ENCODE measurements at regions not wholly inside any gene's neighbourhood (a gene's known extent, or its start where the extent isn't known, plus 50 kb on each side); places are given as distances from the start of the nearest gene placed in this dataset.

DNA sequence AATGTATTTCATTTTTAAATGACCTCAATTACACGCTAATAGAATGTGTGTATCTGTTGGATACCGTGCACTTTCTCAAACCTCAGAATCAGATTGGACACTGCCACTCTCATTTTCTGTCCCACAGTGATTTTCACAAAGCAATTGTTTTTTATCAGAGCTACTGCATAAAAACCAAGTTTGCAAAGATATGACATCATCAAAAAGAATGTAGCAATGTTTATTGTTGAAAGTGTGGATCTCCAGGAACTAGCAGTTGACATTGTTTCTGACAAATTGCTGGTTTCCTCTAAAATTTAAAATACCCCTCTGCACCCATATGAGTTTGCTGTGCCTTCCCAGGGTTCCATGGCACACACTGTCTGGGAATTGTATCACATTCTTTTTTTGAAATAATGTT lies 362.7 kb upstream of the DDI1 start:
- no peak for DNase-seq

DNA sequence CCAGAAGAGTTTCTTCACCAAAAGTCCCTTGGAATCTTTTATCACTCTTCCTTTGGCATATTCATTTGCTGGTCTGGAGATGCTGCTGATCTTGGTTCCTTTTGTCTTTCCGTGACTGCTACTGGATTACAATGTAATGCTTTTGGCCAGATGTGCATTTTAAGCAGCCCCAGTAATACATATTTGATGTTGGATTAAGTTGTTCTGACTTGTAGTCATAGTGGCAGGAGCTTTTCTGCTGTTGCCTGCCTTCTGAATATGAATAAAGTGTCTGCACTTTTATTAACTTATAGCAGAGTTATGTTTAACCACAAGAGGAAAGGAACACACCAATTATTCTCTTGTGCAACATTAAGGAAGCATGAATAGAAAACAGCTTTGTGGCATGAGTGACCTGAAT lies 360.0 kb upstream of the DDI1 start:
- no peak for DNase-seq

DNA sequence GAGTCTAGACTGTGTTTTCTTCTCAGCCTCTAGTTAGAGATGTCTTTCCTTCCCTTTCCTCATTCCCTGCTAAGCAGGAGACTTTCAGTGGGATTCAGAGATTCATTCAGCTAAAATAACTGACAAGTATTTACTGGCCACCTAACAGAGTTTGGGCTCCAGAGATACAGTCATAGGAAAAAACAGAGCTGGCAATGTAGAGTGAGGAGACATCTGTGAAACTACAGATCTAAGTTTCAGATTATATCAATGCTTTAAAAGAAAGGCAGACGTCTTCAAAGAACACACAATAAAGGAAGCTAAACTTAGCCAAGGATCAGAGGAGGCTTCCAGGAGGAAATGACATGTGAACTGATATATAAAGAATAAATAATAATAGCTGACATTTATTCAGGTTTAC lies 355.6 kb upstream of the DDI1 start:
- no peak for DNase-seq

DNA sequence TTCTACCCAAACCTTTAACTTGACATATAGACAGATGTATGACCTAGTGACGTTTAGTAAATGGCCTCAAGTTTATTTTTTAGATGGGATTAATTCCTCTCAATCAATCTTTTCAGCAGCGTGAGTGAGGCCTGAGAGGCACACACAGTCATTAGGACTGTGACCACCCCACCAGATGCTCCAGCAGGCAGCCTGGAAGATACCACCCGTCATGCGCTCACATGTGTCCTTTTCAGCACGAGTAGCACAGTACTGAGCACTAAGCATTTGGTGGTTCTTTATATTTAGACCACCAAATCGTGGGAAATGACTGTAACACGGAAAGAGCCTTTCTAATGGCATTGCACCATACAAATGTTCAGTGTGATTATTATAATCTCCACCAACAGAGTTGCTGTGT lies 354.6 kb upstream of the DDI1 start:
- DNase-seq: no peak

DNA sequence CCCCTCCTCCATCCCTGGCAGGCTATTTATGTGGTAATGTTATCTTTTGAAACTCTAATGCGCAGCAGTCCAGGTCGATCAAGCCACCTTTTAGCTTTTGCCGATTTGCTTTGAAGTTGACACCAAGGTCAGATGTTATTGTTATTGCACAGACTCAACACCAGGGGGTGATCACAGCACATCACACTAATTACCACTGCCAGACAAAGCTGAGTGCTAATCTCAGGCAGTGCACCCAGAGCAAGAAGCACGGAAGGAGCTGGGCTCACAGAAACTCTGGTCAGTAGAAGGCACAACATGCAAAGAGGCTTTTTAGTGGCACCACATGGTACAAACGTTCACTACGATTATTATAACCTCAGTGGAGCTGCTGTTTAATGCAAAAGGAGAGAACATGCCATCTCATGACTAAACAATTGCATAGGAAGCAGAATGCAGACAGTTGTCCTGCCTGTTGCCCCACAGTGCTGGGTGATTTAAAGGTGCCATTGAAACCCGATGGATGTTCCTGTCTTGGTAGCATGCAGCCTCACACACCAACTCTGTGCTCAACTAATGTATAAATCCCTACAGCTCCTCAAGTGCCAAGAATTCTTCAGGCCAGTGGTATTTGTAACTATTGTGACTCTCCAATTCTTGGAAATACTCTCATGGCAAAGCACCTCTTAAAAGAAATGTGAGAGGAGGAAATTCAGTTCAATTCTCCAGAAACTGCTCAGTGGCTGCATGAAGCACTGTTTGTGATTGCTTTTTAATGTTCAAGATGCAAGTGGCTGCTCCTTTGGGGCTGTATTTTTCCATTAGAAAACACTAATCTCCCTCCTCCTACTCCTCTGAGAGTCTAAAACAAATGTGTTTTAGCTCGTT lies 353.9 kb upstream of the DDI1 start:
- peak; percentile 51 for DNase-seq

DNA sequence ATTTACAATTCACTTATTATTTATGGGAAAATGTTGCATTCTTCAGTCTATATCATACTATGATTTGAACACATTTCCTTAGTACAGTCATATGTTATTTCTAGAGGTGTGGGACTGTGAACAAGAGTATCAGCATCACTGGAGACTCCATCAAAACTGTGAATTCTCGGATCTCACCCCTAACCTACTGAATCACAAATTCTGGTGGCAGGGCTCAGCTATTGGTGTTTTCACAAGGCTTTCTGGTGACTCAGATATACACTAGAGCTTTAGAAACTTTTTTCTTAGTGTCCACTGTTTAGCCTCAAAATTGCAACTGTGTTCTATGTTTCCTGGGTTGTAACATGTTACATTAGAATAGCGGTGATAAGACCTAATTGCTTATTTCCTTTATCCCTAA lies 352.9 kb upstream of the DDI1 start:
- DNase-seq: no peak

DNA sequence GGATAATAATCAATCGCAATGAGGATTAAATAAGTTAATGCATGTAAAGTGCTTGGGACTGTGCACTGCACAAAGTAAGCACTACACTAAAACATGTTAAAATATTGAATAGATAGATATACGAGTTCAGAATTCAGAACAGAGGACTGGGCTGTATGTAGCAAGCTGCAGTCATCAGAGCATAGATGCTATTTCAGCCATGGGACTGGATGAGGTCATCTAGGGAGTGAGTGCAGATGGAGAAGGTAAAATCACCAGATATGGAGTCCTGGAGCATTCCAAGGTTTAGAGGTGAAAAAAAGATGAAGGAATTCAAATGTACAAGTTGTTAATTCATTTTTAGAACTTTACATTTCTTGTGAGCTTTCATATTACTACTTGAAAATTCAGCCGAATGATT lies 347.5 kb upstream of the DDI1 start:
- no peak for DNase-seq

DNA sequence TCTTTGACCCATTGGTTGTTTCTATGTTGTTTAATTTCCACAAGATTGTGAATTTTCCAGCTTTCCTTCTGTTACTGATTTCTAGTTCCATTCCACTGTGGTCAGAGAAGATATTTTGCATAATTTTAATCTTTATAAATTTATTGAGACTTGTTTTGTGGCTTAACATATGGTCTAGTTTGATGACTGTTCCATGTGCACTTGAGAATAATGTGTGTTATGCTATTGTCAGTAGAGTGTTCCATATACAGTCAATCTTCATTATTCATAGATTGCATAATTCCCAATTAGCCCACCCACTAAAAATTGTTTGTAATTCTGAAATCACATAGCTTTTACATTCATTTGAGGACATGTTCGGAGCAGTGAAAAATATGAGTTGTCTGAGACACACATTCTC lies 346.1 kb upstream of the DDI1 start:
- DNase-seq: no peak

DNA sequence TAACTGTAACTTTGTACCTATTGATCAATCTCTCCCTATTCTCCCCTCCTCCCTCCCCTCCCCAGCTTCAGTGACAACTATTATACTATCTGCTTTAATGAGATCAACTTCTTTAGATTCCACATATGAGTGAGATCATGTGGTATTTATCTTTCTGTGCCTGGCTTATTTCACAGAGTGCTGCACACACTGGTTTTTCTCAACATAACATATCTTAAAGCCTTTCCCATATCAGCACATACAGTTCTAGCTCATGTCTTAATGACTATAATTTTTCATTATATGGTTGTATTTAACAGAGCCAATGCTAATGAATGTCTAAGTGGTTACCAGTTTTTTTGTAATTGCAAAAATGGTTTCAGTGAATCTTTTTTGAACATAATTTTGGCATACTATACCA lies 340.3 kb upstream of the DDI1 start:
- no peak for DNase-seq

DNA sequence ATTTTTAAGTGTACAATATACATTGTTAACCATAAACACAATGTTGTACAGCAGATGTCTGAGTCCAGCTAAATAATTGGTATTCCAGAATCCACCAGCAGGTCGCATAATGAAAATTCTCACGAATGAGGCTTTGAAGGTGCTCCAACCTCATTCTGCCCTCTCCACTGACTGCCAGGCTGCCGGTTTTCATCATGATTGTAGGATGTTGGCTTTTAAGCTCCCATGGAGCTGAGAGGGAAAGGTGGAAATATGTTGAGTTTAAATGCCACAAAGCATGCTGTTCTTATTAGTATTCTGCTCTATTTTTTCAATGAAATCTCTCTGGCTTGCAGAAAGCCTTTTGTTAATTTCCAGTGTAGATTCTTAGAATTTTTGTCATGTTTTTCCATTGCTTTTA lies 337.2 kb upstream of the DDI1 start:
- DNase-seq: no peak

DNA sequence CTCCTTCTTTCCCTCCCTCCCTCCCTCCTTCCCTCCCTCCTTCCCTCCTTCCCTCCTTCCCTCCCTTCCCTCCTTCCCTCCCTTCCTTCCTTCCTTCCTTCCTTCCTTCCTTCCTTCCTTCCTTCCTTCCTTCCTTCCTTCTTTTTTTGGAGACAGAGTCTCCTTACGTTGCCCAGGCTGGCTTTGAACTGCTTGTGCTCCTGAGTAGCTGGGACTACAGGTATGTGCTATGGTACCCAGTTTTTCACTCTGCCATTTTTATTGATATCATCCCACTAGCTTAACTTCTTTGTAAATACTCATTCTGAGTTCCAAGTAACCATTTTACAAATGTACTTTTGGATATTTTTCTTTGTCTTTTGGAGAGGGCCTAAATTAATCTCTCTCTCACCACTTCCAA lies 336.8 kb upstream of the DDI1 start:
- no peak for DNase-seq

DNA sequence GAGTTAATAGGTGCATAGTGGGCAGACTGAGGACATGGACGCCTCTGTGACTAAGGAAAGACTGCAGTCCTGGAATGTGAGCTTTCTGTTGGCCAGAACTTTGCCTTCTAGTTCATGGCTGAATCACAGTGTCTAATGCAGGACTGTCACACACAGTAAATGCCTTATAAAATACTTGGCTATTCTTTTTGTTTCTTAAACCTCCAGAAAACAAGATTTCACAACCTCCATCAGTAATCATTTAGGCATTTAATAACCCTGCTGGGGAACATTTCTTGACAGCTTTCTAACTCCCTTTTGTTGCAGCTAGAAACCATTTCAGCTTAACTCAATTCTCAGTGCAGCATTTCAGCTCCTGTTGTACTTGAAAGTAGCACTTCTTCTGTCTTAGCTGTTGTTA lies 335.8 kb upstream of the DDI1 start:
- no peak for DNase-seq

DNA sequence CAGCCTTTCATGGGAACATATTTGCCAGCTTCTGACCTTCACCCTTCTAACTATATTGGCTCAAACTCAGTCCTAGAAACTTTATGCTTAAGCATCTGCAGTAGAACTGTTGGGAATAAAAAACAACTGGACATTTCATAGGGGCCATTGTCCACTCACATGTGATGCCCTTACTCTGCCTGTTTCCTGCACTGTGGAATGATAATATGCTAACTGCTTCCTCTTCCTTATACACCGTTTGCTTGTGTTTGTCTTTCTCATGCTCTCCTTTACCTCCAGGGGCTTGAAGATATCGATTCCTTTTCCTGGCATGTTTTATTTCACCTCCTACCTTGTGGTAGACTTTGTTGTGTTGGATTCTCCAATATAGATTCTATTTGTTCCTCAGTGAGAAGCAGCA lies 333.0 kb upstream of the DDI1 start:
- no peak for DNase-seq

DNA sequence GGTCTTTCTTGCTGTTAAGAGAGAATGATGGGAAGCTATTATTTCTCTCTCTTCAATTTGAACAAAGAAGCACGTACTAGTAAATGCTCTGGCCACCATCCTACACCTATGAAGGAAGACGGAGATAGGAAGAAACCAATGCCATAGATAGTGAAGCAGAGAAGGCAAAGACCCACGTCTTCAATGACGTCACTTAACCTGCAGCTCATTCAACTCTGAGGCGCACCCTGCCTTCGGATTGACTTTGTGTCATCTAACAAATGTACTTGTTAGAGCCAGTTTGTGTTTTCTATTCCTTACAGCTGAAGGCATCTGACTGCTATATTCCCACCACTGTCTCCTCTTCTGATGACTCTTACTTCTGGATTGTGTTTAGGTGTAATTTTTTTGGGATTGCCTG lies 332.5 kb upstream of the DDI1 start:
- DNase-seq: no peak

DNA sequence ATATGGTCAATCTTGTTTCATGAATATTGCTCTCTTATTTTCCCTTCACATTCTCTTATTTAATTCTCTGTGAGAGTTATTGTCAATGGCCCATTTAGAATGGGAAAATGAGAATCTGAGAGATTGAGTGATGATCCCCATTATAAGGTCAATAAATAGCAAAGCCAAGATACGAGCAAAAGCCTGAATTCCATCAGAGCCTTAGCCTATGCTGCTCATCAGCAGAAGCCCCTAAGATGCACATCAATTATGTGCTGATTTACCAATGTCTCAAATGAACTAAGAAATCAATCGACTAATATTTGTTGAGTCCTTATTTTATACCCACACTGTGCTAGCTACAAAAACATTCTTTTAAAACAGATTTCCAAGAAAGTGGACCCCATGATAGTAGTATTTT lies 330.8 kb upstream of the DDI1 start:
- no peak for DNase-seq

DNA sequence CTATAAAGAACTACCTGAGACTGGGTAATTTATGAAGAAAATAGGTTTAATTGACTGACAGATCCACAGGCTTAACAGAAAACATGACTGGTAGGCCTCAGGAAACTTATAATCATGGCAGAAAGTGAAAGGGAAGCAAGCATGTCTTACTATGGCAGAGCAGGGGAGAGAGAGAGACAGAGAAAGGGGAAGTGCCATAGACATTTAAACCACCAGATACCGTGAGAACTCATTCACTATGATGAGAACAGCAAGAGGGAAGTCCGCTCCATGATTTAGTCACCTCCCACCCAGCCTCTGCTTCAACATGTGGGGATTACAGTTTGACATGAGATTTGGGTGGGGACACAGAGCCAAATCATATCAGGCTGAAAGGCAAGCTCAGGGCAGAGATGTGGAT lies 327.1 kb upstream of the DDI1 start:
- DNase-seq: peak; percentile 72

DNA sequence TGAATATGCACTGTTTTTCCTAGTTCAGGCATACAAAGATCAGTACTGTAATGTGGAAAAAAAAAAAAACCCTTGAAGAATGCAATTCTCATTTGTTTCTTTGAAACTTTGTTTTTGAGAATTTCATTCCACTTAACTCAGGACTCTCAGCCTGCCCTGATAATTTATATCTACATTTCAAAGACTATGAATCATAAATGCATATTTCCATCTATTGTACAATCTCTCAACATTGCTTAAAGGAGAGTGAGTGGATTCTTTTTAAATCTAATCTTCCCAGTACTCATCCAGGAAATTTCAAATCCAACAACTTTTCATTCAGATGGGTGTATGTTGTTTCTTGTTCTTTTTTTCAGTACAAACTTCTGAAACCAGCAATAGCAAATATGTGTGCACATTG lies 322.2 kb upstream of the DDI1 start:
- DNase-seq: no peak

DNA sequence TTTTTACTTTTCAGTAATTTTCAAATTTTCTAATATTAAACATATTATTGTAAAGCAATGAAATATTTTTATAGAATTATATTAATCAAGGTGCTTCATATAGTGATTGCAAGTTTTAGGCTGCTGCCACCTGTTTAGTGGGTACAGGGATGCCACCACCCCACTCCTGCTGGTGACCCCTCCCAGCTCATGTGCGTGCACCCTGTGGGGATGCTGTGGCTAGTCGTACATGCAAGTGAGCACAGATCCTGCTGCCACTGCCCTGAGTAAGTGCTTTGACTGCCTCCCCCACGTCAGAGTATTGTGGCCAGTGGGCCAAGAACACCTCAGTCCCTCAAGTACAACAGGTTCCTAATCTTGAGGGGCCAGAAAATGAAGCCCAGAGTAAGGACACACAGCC lies 320.1 kb upstream of the DDI1 start:
- no peak for DNase-seq

DNA sequence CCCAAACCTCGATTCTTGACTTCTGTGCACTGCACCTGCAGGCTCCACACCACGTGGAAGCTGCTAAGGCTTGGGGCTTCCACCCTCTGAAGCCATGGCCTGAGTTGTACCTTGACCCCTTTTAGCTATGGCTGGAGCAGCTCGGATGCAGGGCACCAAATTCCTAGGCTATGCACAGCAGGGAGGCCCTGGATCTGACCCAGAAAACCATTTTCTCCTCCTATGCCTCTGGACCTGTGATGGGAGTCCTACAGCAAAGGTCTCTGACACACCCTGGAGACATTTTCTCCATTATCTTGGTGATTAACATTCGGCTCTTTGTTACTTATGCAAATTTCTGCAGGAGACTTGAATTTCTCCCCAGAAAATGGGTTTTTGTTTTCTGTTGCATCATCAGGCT lies 309.2 kb upstream of the DDI1 start:
- no peak for DNase-seq

DNA sequence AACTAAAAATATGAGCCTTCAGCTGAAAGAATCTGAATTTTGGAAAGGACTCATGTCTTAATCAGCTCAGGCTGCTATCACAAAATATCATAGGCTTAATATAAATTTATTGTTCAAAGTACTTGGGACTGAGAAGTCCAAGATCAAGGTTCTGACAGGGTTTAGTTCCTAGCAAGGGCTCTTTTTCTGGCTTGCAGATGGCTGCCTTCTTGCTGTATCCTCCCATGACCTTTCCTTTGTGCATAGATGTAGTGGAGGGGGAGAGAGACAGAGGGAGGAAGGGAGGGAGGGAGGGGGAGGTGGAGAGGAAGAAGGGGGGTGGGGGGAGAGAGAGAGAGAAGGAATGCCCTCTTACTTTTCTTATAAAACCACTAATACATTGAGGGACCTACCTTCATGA lies 306.8 kb upstream of the DDI1 start:
- DNase-seq: no peak

DNA sequence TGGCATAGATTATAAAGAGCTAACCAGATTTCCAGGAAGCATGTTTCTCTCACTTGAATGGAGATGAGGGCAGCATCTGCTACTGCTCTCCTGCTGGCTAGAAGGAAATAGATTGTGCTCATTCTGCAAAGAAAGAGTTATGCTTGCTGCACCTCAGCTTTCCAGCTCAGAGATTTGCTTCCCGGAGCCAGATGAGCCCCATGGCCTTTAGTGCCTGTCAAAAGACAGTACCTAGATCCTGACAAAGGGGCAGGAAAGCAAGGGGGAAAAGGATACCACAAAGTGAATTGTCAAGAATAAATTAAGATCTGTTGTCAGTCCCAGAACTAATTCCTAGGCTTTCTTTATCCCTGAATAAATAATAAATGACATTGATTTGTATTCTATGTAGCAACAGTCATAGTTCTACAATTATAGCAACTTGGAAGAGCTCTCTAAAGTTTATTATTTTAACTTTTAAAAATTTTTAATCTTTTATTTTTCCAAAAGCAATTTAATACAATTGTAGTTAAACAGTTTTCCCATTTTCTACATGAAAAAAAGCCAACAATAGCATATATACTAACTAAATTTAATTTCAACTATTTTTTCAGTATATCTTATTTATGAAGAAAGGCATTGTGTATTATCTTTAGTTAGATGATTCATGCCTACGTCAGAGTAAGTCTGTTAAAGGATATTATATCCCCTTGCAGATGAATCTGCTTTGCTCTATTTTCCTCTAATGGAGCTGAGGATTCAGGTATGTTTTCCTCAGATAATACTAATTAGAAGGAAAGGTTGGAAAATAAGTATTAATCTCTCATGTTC lies 306.1 kb upstream of the DDI1 start:
- DNase-seq: no peak

DNA sequence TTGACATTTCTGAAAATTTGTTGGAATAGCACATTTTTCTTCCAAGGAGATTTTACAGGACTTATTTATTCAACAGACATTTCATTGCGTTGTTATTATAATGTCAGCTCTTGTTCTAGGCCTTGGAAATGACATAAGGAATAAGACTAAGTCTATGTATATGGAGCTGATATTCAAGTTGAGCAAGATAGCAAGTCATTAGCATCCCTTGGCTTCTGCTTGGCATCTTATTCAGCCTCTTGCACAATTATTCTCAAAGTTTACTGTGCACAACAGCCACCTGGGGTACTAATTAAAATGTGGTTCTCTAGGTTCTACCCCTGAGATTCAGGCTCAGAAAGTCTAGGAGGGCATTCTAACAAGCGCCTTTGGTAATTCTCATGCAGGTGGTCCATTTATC lies 304.8 kb upstream of the DDI1 start:
- DNase-seq: no peak

DNA sequence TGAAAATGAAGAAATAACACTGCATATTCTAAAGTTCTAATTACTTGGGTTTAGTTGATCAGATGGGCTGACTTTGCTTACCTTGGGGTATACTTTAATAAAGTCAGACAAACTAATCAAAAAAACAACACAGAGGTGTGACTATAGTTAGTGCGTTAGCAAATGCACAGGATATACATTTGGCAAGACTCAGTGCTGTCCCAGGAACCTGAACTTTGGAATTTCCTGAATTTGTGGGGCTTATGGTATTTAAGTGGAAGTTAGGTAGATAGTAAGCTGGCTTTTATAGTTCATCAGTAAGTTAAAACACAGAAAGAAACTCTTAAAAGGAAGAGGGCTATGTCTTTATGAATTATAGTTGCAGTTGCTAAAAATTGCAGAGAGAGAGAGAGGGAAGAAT lies 302.6 kb upstream of the DDI1 start:
- no peak for DNase-seq

DNA sequence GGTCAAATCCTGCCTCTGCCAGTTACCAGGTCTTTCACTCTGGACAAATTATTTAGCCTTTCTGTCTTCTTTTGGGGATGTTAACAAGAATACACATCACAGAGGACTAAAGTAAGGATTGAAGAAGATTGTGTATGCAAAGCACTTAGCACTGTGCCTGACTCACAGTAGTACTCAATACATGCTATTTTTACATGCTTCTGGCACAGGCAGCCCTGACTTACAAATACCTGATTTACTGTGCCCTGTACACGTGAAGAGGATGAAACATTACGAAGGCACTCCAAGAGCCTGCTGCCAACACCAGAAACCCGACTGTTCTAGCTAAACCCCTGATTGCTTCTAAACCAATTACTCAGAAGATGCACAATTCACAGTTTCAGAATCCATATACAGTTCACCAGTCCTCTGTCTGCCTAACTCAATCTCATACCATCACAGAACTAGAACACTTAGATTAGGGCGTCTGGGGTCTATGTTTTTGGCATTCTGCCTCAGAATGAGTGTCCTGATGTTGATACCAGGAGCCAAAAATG lies 300.9 kb upstream of the DDI1 start:
- no peak for DNase-seq
